ENCODE measurements at regions not wholly inside any gene's neighbourhood (a gene's known extent, or its start where the extent isn't known, plus 50 kb on each side); places are given as distances from the start of the nearest gene placed in this dataset.
"Not testable (repeated sequence)": the region's sequence is repeated elsewhere in the genome, so short reads cannot be mapped to it uniquely, and the experiment has no call there.

DNA sequence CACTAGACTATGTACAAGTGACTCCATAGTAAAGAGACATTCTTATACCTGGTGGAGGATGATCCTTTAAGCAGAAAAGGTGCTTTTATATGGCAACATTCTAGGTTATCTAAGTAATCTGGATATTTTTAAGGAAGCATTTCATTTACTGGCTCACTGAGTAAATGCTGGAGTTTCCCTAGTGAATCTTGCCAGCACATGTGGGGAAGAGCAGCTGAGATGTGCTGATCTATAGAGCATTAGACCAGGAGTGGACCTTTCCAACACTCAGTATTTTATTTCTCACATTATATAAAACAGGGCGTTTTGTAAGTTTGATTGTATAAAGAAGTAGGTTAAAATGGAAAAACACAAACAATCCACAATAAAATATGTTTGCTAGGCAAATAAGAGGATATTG lies 478.5 kb downstream of the ATP23 start:
- DNase-seq (ENCODE audit: low spot score), result no peak

DNA sequence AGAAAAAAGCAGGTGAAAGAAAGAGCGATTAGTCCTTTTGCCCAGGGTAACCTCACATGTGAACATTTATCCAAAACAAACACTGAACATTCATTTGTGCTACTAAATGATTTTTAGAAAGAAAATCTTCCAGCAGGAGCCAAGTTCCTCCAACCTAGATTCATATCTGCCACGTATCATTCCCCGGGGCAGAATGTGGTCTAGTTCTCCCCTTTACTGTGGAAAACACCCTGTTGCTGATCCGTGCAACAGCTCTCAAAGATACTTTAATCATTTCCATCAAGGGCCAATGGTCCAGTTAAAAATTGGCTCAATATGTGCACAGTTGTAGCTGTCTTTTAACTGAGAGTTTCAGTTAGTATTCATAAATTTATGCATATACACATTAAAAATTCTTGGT lies 479.1 kb downstream of the ATP23 start:
- DNase-seq (ENCODE audit: low spot score), result no peak

DNA sequence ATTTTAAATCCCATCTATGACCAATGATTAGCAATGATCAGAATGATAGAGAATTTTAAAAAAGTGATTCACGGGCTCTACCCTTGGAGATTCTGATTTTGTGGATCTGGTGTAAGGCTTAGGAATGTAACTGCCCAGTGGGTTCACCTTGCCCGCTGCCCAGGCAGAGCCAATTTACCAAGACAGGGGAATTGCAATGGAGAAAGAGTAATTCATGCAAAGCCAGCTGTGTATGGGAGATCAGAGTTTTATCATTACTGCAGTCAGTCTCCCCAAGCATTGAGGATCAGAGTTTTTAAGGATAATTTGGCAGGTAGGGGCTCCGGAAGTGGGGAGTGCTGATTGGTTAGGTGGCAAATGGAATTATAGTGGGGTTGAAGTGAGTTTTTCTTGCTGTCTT lies 480.6 kb downstream of the ATP23 start:
- DNase-seq (ENCODE audit: low spot score), result no peak

- DNase-seq (ENCODE audit: low spot score), result no peak
Measured at GRCh38 chr12:58424735-58425392, 483.5 kb downstream of the ATP23 start.

- DNase-seq (ENCODE audit: low spot score), result peak; percentile 15
Measured at GRCh38 chr12:58425481-58426392, 484.4 kb downstream of the ATP23 start.

DNA sequence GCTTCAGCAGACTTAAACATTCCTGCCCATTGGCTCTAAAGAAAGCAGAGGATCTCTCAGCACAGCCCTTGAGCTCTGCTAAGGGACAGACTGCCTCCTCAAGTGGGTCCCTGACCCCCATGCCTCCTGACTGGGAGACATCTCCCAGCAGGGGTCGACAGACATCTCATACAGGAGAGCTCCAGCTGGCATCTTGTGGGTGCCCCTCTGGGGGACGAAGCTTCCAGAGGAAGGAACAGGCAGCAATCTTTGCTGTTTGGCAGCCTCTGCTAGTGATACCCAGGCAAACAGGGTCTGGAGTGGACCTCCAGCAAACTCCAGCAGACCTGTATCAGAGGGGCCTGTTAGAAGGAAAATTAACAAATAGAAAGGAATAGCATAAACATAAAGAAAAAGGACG lies 485.1 kb downstream of the ATP23 start:
- not testable (repeated sequence) for DNase-seq (ENCODE audit: low spot score)

DNA sequence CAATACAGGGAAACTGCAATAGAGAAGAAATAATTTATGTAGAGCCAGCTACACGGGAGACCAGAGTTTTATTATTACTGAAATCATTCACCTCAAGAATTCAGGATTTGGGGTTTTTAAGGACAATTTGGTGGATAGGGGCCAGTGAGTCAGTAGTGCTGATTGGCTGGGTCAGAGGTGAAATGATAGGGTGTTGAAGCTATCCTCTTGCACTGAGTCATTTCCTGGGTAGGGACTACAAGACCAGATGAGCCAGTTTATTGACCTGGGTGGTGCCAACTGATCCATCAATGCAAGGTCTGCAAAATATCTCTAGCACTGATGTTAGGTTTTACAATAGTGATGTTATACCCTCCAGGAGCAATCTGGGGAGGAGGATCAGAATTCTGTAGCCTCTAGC lies 486.3 kb downstream of the LRIG3 start:
- DNase-seq (ENCODE audit: low spot score), result no peak

DNA sequence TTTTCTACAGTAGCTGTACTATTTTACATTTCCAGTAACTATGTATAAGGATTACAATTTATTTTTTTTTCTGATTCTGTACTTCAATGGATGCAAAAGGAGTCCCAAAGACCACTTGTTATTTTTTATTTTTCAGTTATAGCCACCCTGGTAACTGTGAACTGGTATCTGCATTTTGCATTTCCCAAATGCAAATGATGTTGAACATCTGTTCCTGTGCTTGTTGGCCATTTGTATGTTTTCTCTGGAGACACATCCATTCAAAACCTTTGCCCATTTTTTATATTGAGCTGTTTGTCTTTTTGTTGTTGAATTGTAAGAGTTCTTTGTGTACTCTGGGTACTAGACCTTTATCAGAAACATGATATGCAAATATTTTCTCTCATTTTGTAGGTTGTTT lies 485.6 kb downstream of the LRIG3 start:
- no peak for DNase-seq (ENCODE audit: low spot score)

DNA sequence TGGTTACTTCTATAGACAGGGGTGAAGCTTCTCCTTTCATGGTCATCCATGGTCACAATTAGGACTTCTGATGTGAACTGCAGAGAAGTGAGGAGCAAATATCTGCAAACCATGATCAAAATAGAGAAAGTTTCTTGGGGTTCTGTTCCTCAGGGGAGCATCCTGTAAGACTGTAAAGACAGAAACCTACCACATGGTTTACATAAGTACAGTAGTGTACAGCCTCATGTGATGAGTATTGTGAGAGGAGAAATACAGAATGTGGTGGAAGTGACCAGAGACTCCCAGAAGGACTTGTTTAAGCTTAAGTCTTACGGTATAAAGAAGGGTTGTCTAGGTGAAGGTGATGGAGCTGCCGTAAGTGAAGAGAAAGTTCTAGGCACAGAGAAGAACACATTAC lies 484.7 kb downstream of the LRIG3 start:
- DNase-seq (ENCODE audit: low spot score), result no peak

DNA sequence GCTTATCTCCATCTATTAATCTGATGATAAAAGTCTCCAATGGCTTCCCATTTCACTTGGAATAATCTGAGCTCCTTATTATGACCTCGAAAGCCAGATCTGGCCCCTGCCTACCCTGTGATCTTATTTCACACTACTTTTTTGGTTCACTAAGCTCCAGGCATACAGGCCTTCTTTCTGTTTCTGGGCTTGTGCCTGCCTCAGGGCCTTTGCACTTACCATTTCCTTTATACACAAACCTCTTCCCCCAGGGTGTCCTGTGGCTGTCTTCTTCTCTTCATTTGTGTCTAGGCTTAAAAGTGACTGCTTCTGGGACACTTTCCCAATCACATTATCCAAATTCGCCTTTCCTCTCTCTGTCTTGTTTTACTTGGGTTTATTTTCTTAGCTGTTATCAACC lies 478.8 kb downstream of the LRIG3 start:
- DNase-seq (ENCODE audit: low spot score), result no peak

- DNase-seq (ENCODE audit: low spot score), result no peak
Measured at GRCh38 chr12:58443273-58443980, 476.9 kb downstream of the LRIG3 start.

- DNase-seq (ENCODE audit: low spot score), result no peak
Measured at GRCh38 chr12:58443981-58444371, 476.3 kb downstream of the LRIG3 start.

DNA sequence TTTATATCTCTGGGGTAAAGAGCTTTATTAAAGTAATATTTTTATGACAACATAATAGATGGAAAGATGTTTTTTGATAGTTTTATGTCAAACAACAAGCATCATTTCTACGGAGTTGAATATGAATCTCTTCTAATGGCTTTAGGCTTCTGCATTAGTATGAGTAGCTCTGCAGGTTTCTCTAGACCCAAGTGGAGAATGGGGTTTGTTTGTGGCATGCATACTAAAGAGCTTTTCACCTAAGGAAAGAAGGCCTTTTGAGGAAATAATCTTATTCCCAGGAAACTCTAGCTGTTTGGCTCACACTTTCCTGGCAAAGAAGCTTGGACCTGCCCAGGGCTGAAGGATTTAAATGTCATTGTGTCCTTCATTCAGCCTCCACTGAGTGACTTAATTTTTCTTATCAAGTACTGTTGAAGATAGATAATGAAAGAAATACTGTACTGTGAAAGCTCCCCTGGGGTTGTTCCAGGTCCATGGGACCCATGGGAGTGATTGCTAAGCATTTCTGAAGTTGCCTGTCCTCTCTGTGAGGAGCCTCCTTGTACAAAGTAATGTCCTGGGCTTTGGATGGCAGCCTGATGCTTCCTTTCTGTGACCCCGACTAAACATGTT lies 469.3 kb downstream of the LRIG3 start:
- DNase-seq (ENCODE audit: low spot score), result no peak

- DNase-seq (ENCODE audit: low spot score), result no peak
Measured at GRCh38 chr12:58452546-58452945, 467.8 kb downstream of the LRIG3 start.

DNA sequence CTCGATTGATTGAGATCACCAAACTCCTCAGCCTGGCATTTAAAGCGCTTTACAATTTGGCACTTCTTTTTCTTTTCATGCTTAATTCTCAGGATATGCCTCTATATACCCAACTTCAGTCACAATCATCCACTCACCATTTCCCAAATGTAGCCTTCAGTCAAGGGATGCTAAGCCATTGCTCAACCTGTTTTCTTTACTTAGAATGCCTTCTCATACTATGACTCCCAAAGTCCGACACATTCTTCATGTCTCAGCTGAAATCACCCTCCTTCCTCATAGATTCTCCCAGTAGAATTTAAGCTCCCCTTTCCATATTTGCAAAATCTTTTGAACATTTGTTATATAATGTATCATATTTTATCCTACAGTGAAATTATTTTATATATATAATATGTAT lies 467.0 kb downstream of the LRIG3 start:
- DNase-seq (ENCODE audit: low spot score), result no peak

- DNase-seq (ENCODE audit: low spot score), result peak; percentile 63
Measured at GRCh38 chr12:58455136-58455535, 465.2 kb downstream of the LRIG3 start.

DNA sequence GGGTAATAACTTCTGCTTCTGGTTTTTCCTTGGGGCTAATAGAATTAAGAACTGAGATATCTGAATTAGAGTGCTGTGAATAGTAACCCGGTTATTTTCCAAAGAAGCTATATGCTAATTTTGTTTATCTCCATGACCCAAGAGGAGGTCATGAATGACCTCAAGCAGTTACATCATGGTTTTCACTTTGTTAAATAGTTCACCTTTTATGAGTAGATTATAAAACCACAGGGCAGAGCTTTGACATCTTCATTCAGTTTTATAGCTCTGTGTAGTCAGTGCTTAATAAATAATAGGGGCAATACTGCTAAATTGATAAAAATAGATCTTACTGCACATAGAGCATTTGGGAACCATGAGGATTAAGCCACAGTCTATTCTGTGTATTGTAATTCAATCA lies 462.2 kb downstream of the LRIG3 start:
- DNase-seq (ENCODE audit: low spot score), result no peak

- no peak for DNase-seq (ENCODE audit: low spot score)
Measured at GRCh38 chr12:58459191-58459590, 461.1 kb downstream of the LRIG3 start.

DNA sequence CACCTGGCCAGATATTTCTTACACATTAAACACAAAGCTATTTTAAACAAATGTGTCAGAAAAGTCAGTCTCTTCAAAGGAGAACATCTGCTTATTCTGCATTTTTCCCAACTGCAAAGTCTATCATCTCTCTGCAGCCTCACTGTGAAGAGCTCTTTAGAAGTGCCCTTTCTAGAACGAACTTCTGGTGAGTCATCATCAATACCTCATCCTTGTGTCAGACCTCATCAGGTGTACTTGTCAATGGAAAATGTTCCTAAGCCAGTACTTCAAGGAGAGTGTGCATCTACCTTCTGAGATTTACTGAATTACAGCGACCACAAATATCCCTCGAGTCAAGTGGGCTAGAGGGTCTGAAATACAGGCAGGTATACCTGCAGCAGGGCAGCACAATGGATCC lies 457.3 kb downstream of the LRIG3 start:
- no peak for DNase-seq (ENCODE audit: low spot score)

GRCh38 chr12:58465418-58465817 lies 454.9 kb downstream of the LRIG3 start:
- DNase-seq (ENCODE audit: low spot score), result no peak

DNA sequence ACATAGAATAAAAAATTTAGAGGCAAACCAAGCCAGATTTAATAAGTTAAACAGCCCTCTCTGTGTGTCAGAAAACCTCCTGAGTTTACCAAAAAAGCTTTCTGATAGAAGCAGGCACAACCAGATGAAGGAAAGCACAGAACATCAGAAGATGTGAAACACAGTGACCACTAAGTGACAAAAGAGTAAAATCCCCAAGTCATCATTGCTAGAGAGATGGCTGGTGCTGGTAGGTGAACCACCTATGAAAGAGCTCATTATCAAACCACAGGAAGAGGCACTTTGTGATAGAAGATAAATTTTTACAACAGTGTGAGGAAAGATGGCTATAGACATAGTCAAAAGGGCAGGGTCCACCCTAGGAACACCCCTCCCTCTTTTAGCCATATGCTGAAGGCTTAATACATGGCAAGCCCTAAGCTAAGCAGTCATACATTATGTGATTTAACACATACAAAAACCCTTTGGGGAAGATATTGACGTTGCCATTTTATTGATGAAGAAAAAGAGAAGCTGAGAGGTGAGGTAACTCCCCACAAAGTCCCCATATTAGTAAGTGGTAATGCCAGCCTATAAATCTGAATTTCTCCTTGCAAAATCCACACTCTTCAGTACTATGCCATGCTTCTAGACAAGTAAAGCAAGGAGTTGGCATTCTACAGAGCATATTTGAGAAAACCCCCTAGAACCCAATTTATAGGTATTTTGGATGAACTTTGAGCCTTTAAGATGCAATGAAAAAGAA lies 449.9 kb downstream of the LRIG3 start:
- no peak for DNase-seq (ENCODE audit: low spot score)

DNA sequence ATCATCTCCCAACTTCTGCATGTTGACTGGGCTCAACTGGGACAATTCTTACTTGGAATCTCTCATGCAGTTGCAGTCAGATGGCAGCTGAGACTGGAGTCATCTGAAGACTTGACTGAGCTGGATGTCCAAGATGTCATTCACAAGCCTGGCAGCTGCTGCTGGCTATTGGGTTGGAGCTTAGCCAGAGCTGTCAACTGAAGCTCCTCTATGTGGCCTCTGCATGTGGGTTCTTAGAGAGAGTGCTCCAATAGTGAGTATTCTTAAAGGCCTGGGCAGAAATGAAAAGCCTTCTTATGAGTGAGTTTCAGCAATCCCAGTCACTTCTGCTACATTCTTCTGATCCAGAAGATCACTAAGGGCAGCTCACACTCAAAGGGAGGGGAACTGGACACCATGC lies 440.9 kb downstream of the LRIG3 start:
- DNase-seq (ENCODE audit: low spot score), result no peak
